ENCODE measurements at regions not wholly inside any gene's neighbourhood (a gene's known extent, or its start where the extent isn't known, plus 50 kb on each side); places are given as distances from the start of the nearest gene placed in this dataset.

- TF ChIP-seq HDAC6 (IDR thresholded peaks at IDR 0.05; ENCODE audit: low read depth, low read length), result no peak
Measured at GRCh38 chr6:145250436-145250835, 484.9 kb downstream of the EPM2A start (continued).

GRCh38 chr6:145252737-145253136 is 482.6 kb downstream of the EPM2A start:
- no peak for DNase-seq (ENCODE audit: low read depth in 1 of 2, low spot score in 2 of 2)
- Histone ChIP-seq H4K8ac (ENCODE audit: extremely low read depth, insufficient read depth, low read length) (no peak overlapping the region), H3K14ac (ENCODE audit: insufficient read length) (no peak overlapping the region), H2BK120ac (replicated peaks; ENCODE audit: low read depth, low read length) (no peak overlapping the region), H3K18ac (ENCODE audit: extremely low read depth, low read length) (no peak overlapping the region), H3K9ac (replicated peaks in 1 of 4; ENCODE audit: extremely low read depth in 1 of 4, low read depth in 3 of 4, low read length in 3 of 4) (no peak overlapping the region), H2AFZ (ENCODE audit: low read length) (no peak overlapping the region), H3K23ac (ENCODE audit: insufficient read length) (no peak overlapping the region), H3K9me3 (ENCODE audit: insufficient read depth in 2 of 2, low read depth in 1 of 2, low read length in 1 of 2) (no peaks in the 10 kb centered on the region), H3K4me3 (ENCODE audit: extremely low read depth in 1 of 4, insufficient read depth in 2 of 4, low read depth in 3 of 4, low read length in 4 of 4) (no peak overlapping the region), H3K27me3 (replicated peaks in 1 of 4; ENCODE audit: control insufficient read depth in 3 of 4, extremely low read depth in 1 of 4, insufficient read depth in 3 of 4, low read length in 3 of 4) (no peaks in the 10 kb centered on the region), H2BK20ac (ENCODE audit: low read length) (no peak overlapping the region), H3K56ac (replicated peaks; ENCODE audit: insufficient read length, low read depth, low read length) (no peak overlapping the region), H3K27ac (ENCODE audit: low read depth, low read length) (no peak overlapping the region), H2AK5ac (ENCODE audit: low read depth, low read length) (no peak overlapping the region), H3K23me2 (ENCODE audit: low read depth, low read length) (no peaks in the 10 kb centered on the region), H3K36me3 (ENCODE audit: control insufficient read depth in 2 of 4, insufficient read depth in 4 of 4, low read length in 3 of 4) (no peaks in the 10 kb centered on the region), H2BK12ac (ENCODE audit: low read depth, low read length) (no peak overlapping the region), H3K4me2 (ENCODE audit: insufficient read depth in 1 of 2, low read depth in 2 of 2, low read length in 2 of 2) (no peak overlapping the region), H3K4ac (replicated peaks; ENCODE audit: insufficient read length, low read depth, low read length) (no peak overlapping the region), H4K91ac (replicated peaks; ENCODE audit: insufficient read length, low read length) (no peak overlapping the region), H2BK5ac (ENCODE audit: low read depth, low read length) (no peak overlapping the region), H4K20me1 (replicated peaks in 1 of 2; ENCODE audit: control insufficient read depth in 1 of 2, insufficient read depth in 2 of 2, low read length in 2 of 2) (no peaks in the 10 kb centered on the region), H3K79me2 (ENCODE audit: control insufficient read depth in 1 of 2, insufficient read depth in 2 of 2, low read length in 2 of 2) (no peaks in the 10 kb centered on the region), H2BK15ac (ENCODE audit: low read length) (no peak overlapping the region), H4K5ac (ENCODE audit: insufficient read length, low read depth, low read length) (no peak overlapping the region), H3K79me1 (ENCODE audit: low read depth, low read length) (no peaks in the 10 kb centered on the region), H3K4me1 (replicated peaks in 1 of 4; ENCODE audit: control insufficient read depth in 3 of 4, insufficient read depth in 4 of 4, low read length in 3 of 4) (0 out of 7 replicates have a peak, but pooled peaks cover 0 to 3% (median 0%) of the 10 kb centered on the region in 4 experiments)
- TF ChIP-seq JUND (IDR thresholded peaks at IDR 0.05; ENCODE audit: low read length) (no peak), CHD1 (IDR thresholded peaks at IDR 0.05; ENCODE audit: low read depth, low read length) (no peak), ATF2 (IDR thresholded peaks at IDR 0.05; ENCODE audit: low read length) (no peak), SP2 (IDR thresholded peaks at IDR 0.05; ENCODE audit: low read length) (no peak), MAFK (IDR thresholded peaks at IDR 0.05; ENCODE audit: low read depth, low read length) (no peak), SIRT6 (IDR thresholded peaks at IDR 0.05; ENCODE audit: low read length) (no peak), MAX (IDR thresholded peaks at IDR 0.05) (no peak), TCF12 (IDR thresholded peaks at IDR 0.05; ENCODE audit: low read depth, low read length) (no peak), BCL11A (IDR thresholded peaks at IDR 0.05; ENCODE audit: low read depth in 2 of 2, low read length in 2 of 2) (no peak), TAF7 (optimal IDR thresholded peaks at IDR 0.05; ENCODE audit: borderline replicate concordance, low read depth, low read length) (no peak)
- FAIRE-seq, result no peak
- POLR2A ChIA-PET (ENCODE audit: partially characterized antibody), result no interaction called here
- CTCF ChIA-PET (ENCODE audit: partially characterized antibody), result no interaction called here

Data from H1 (cell line).